GM12872 (cell line): ENCODE measurements at regions not wholly inside any gene's neighbourhood (a gene's known extent, or its start where the extent isn't known, plus 50 kb on each side); places are given as distances from the start of the nearest gene placed in this dataset.

Experiments
- CTCF ChIP-seq: IDR thresholded peaks from 3 replicates; pipeline ENCODE4 v1.5.1; 2011; ENCODE audit warnings: low read depth, mild to moderate bottlenecking, low read length, moderate library complexity; ENCODE audit not compliant: insufficient read depth

DNA sequence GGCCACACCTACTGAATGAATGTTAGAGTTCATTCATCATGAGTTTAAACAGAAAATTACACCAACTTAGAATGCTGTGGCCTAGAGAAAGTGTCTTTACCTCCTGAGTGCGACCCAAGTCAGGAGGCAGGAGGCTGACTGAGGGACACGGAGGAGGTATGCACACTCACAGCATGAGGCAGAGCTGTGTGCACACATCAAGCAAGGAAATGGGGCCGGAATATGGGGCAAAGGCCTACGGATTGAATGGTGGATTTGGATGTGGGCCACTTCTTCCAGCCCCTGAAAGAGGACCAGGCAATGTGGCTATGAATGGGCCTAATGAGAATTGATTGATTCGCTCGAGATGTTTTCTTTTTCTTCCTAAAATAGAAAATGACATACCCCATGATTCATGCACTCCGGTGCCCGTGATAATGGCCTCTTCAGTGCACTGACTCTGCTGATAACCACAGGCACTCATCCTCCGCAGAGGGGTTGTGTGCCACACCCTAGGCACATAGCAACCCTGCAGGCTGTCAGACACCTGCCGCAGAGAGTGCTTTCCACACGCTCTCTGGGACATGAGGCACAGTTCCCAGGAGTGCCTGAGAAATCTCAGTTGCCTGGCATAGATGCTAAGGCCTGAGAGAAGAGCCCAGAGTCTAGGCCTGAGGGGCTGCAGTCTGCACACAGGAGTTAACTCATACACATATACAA, 155.5 kb downstream of the GLUL start:
- no peak for TF ChIP-seq CTCF

DNA sequence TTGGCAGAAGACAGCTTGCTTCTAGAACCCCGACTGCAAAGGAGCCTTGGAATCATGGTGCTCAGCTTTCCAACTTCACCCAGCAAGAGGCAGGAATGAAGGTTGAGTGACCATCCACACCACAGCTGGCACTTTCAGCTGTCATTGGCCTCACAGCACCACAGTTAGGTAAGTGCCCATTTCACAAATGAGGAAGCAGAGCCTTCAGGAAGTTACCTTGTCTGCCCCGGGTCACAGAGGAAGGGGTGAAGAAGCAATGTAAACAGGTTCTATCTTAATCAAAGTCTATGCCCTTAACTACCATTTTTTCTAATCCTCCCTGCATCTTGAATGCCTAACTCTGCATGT, 156.0 kb downstream of the GLUL start:
- TF ChIP-seq CTCF = no peak

DNA sequence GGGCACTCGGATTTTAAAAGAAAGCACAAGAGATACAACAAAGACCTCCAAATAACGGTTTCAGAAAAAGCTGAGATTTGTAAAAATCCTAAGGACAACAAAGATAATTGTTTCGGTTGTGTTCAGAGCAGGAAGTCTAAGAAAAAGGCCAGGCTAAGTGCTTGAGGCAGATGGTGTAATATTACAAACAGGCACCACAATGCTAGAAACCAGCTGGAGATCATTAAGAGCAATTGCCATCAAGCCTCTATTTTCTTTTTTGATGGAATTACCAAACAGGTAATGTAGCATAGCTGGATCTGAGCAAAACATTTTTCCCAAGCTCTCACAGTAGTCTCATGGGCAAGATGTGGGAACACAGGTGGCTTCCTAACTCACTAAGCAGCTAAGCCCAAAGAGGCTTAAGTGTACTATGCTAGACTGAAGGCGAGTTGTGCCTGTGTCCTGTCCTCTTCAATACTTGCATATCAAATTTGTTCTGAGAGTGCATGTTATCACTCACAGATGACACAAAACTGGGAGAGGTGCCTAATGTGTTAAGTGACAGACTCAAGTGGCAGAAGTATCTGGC, 161.6 kb downstream of the GLUL start:
- TF ChIP-seq CTCF = no peak

DNA sequence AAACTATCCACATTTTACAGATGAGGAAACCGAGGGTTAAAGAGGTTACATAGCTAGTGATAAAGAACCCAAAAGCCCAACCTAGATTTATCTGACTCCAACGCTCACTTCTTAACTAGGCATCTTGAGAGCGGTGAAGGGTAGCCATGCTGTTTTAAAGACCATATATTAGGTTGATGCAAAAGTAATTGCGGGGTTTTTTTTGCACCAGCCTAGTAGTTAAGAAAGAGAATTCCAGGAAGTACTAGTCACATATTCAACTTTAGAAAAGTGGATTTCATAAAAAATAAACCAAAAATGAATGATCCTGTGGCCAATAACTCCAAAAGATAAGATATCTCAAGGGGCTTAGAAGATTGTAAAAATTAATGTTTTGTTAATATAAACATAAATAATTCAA, 162.1 kb downstream of the GLUL start:
- TF ChIP-seq CTCF = no peak

DNA sequence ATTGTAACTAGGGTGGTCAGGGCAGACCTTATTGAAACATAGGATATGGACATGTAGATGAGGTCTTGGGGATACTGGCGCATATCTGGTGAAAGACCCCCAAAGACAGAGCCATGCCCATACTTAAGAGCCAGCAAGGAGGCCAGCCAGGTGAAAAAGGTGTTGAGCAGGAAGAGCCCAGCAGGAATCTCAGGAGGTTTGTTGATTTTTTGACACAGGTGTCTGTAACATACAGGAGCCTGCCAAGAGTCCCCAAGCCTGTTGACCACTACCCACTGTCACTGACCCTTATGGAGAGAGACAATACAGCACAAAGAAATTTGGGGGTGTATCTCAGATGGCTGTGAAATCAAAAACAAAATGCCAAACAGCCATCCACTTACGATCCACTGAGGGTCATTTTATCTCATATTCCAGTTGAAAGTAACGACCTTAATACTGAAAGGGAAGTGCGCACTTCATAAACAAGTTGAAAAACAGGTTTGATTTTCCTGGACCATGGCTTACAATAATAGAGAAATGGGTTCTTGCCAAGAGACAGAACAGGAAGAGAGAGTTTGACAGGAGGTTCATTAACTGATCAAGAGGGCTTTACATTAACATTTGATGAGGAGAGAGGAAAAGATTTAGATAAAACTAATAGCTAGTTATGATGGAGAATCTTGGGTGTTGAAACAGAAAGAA, 163.6 kb downstream of the GLUL start:
- no peak for TF ChIP-seq CTCF

DNA sequence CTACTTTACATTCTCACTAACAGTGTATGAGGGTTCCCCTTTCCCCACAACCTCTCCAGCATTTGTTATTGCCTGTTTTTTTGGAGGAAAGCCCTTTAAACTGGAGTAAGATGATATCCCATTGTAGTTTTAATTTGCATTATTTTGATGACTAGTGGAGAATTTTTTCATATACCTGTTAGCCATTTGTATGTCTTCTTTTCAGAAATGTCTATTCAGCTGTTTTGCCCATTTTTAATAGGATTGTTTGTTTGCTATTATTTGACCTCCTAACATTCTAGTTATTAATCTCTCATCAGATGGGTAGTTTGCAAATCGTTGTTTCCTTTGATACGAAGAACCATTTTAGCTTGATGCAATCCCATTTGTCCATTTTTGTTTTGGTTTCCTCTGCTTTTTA, 165.0 kb downstream of the GLUL start:
- TF ChIP-seq CTCF = no peak

DNA sequence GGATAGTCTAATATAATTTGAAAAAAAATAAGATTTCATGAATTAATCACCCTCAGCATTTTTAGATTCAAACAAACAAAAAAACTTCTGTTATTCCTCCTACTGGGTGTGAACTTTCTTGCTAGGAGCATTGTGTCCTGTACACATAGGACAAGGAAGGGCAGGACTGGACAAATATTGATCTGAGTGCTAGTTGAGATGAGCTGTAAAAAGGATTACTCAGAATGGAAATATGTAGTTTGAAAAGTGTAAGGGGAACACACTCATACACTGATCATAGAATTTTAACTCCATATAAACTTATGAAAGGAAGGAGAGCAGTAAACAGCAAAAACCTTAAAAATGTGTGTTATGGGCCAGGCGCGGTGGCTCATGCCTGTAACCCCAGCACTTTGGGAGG, 156.5 kb upstream of the ZNF648 start:
- no peak for TF ChIP-seq CTCF
